Colonic mucosa (tissue), 4 donors: ENCODE measurements at regions not wholly inside any gene's neighbourhood (a gene's known extent, or its start where the extent isn't known, plus 50 kb on each side); places are given as distances from the start of the nearest gene placed in this dataset.

ENCODE experiments used
- DNase-seq: peaks from one replicate; pipeline ENCODE4 v3.0.0-alpha.2; 2020
- H3K27ac ChIP-seq: fragments of 200-600 bp; one replicate; pipeline ENCODE4 v1.8.0; 2021
- H3K27me3 ChIP-seq: fragments of 200-600 bp; one replicate; pipeline ENCODE4 v1.8.0; 2021
- H3K36me3 ChIP-seq: fragments of 200-600 bp; one replicate; pipeline ENCODE4 v1.8.0; 2021
- H3K4me1 ChIP-seq: fragments of 200-600 bp; one replicate; pipeline ENCODE4 v1.8.0; 2021; ENCODE audit warnings: mild to moderate bottlenecking
- H3K4me3 ChIP-seq: fragments of 200-600 bp; one replicate; pipeline ENCODE4 v1.8.0; 2021
- H3K9ac ChIP-seq, 2 donors: one replicate each; pipeline ENCODE4 v1.7.0; 2013; ENCODE audit warnings: control low read depth in 2 of 2, low read depth in 2 of 2, low read length in 2 of 2
- H3K9me3 ChIP-seq: fragments of 200-600 bp; one replicate; pipeline ENCODE4 v1.8.0; 2021
- intact Hi-C: fragments of 100-400 bp; cut with DNase I; formaldehyde crosslinking; loops from one replicate; pipeline ENCODE4 v1.14.1; 2022
- TF ChIP-seq, protein P1 (sequence below): fragments of 200-600 bp; IDR thresholded peaks from one replicate; pipeline ENCODE4 v1.8.0; 2022; ENCODE audit warnings: antibody characterized with exemption, mild to moderate bottlenecking
- donor health status: healthy.
- donor health status: DM: no; HTN: no; CAD: no.
- donor health status: DM: no; HTN: no; CAD: no.

DNA sequence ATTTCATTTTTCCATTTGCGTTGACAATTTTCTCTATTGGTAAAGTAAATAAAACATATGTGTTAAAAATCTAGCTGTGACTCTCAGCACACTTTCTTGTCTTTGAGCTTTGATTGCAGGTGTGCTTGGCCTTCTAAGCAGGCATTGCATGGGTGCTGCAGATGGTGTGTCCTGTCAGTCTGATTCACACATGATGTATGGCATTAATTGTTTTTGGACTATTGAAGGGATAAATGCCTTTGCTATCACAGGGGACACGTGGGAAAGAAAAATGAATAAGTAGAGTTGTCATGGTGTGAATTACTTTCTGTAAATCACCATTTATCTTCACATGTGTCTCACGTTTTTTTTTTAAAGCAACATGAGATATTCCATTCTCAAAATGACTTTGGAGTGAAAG is 211.3 kb upstream of the NAV3 start:
- no peak overlapping the region for H3K4me3 ChIP-seq
- no peak overlapping the region for H3K9ac ChIP-seq
- H3K9me3 ChIP-seq, result no peaks in the 10 kb centered on the region
- TF ChIP-seq, protein P1, sequence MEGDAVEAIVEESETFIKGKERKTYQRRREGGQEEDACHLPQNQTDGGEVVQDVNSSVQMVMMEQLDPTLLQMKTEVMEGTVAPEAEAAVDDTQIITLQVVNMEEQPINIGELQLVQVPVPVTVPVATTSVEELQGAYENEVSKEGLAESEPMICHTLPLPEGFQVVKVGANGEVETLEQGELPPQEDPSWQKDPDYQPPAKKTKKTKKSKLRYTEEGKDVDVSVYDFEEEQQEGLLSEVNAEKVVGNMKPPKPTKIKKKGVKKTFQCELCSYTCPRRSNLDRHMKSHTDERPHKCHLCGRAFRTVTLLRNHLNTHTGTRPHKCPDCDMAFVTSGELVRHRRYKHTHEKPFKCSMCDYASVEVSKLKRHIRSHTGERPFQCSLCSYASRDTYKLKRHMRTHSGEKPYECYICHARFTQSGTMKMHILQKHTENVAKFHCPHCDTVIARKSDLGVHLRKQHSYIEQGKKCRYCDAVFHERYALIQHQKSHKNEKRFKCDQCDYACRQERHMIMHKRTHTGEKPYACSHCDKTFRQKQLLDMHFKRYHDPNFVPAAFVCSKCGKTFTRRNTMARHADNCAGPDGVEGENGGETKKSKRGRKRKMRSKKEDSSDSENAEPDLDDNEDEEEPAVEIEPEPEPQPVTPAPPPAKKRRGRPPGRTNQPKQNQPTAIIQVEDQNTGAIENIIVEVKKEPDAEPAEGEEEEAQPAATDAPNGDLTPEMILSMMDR, result no peak
- no peak overlapping the region for H3K27ac ChIP-seq
- no peaks in the 10 kb centered on the region for H3K36me3 ChIP-seq
- intact Hi-C loops, result no loop called here
- H3K27me3 ChIP-seq, result no peaks in the 10 kb centered on the region
- no peaks in the 10 kb centered on the region for H3K4me1 ChIP-seq
- DNase-seq, result no peak

DNA sequence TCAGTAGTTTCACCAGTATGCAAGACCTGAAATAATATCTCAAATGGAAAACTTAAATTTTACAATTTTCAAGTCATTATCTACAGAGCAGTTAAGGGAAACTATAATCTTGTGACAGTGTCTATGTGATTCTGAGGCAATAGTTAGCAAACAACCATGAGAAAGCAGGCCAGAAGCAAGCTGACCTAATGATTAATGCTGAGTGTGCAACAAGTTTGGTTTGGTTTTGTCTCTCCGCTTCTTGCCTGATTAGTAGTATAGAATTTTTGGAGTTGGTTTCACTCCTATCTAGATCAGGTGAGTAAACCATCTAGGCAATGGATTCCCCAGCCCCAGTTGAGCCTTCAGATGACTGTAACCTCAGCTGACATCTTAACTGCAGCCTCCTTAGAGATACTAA is 212.9 kb upstream of the NAV3 start:
- intact Hi-C loops, result no loop called here
- Histone ChIP-seq H3K27me3 (no peaks in the 10 kb centered on the region), H3K9ac (no peak overlapping the region), H3K4me1 (no peaks in the 10 kb centered on the region), H3K36me3 (no peaks in the 10 kb centered on the region), H3K9me3 (no peaks in the 10 kb centered on the region), H3K27ac (no peak overlapping the region), H3K4me3 (no peak overlapping the region)
- DNase-seq, result no peak
- TF ChIP-seq, protein P1, result no peak

DNA sequence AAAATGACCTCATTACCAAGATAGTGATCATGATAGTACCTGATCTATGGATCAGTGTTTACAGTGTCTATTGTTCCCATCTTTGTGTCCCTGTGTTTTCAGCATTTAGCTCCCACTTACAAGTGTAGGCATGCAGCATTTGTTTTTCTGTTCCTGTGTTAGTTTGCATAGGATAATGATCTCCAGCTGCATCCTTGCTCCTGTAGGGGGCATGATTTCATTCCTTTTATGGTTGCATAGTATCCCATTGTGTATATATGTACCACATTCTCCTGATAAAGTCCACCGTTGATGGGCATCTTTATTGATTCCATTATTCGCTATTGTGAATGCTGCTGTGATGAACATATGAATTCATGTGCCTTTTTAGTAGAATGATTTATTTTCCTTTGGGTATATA is 215.4 kb upstream of the NAV3 start:
- DNase-seq, result no peak
- Histone ChIP-seq H3K4me1 (no peaks in the 10 kb centered on the region), H3K9me3 (no peaks in the 10 kb centered on the region), H3K4me3 (no peak overlapping the region), H3K36me3 (no peaks in the 10 kb centered on the region), H3K27ac (no peak overlapping the region), H3K27me3 (no peaks in the 10 kb centered on the region), H3K9ac (no peak overlapping the region)
- TF ChIP-seq, protein P1, result no peak
- intact Hi-C loops, result no loop called here

DNA sequence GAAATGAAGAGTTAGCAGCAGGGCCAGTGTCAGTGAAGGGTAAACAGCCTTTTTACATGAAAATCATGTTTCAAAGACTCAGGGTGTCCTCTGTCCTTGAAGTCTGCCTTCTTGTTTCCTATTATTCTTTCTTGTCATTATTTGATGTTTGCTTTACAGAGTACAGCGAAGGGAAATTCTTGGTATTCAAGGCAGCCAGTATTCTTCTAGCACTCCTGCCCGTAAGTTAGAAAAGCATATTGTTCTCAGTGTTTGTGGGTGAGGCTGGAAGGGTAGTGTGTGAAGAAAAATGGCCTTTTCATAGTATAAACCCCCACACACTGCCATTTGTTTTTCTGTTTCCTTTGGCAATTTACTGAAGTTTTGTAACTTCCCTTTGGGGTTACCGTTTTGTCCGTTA is 217.3 kb upstream of the NAV3 start:
- intact Hi-C loops, result no loop called here
- Histone ChIP-seq H3K4me1 (no peaks in the 10 kb centered on the region), H3K27ac (no peak overlapping the region), H3K36me3 (no peaks in the 10 kb centered on the region), H3K9me3 (no peaks in the 10 kb centered on the region), H3K27me3 (no peaks in the 10 kb centered on the region), H3K4me3 (no peak overlapping the region), H3K9ac (no peak overlapping the region)
- DNase-seq, result no peak
- TF ChIP-seq, protein P1, result no peak

DNA sequence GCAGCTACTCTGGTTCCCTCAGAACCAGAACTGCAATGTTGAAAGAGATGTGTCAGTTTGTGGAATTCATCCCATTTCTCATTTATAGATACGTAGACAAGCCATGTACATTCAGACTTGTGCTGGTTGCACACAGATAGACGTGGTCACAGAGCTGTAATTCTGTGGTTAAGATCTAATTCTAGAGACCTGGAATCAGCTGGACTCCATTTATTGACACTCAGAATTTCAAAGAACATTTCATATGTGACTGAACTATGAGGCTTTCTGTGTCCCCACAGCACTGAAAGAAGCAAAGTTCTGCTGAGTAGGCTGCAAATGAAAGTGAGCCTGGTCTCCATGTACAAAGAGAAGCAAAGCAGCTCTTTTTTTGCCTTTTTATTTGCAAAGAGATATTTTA is 220.2 kb upstream of the NAV3 start:
- TF ChIP-seq, protein P1, result no peak
- no peaks in the 10 kb centered on the region for H3K4me1 ChIP-seq
- no peak for DNase-seq
- intact Hi-C loops, result no loop called here
- H3K9me3 ChIP-seq, result no peaks in the 10 kb centered on the region
- H3K9ac ChIP-seq, result no peak overlapping the region
- no peak overlapping the region for H3K4me3 ChIP-seq
- H3K27ac ChIP-seq, result no peak overlapping the region
- no peaks in the 10 kb centered on the region for H3K36me3 ChIP-seq
- no peaks in the 10 kb centered on the region for H3K27me3 ChIP-seq

DNA sequence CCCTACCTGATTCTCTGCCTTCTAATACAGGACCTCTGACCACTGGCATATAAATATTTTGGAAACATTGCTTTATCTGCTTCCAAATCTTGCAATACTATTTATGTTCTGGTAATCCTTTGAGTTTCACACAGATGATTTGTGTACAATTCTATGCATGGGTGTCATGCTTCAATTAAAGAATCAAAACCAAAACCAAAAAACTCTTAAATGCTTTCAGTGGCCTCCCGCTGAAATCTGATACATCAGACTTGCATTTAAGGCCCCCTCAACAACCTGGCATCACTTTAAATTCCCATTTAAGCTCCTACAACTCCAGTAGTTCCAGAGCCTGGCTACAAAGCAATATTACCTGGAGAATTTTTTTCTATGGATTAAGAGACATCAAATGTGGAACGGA is 221.7 kb upstream of the NAV3 start:
- no peak overlapping the region for H3K9ac ChIP-seq
- H3K36me3 ChIP-seq, result no peaks in the 10 kb centered on the region
- H3K27me3 ChIP-seq, result no peaks in the 10 kb centered on the region
- H3K4me3 ChIP-seq, result no peak overlapping the region
- no peak overlapping the region for H3K27ac ChIP-seq
- TF ChIP-seq, protein P1, result no peak
- intact Hi-C loops, result no loop called here
- no peak for DNase-seq
- no peaks in the 10 kb centered on the region for H3K9me3 ChIP-seq
- H3K4me1 ChIP-seq, result no peaks in the 10 kb centered on the region
